ENCODE measurements at regions not wholly inside any gene's neighbourhood (a gene's known extent, or its start where the extent isn't known, plus 50 kb on each side); places are given as distances from the start of the nearest gene placed in this dataset.
"Not testable (repeated sequence)": the region's sequence is repeated elsewhere in the genome, so short reads cannot be mapped to it uniquely, and the experiment has no call there.

GRCh38 chr1:219050822-219051125 is 122.9 kb upstream of the LYPLAL1 start:
- no peak for DNase-seq (ENCODE audit: low read depth)

GRCh38 chr1:219051547-219051946 is 122.1 kb upstream of the LYPLAL1 start:
- DNase-seq (ENCODE audit: low read depth), result no peak

GRCh38 chr1:219058891-219059820 is 114.5 kb upstream of the LYPLAL1 start:
- no peak for DNase-seq (ENCODE audit: low read depth)

GRCh38 chr1:219060798-219061197 is 112.9 kb upstream of the LYPLAL1 start:
- no peak for DNase-seq (ENCODE audit: low read depth)

- no peak for DNase-seq (ENCODE audit: low read depth)
Measured at GRCh38 chr1:219062161-219062560, 111.5 kb upstream of the LYPLAL1 start.

- no peak for DNase-seq (ENCODE audit: low read depth)
Measured at GRCh38 chr1:219066098-219066497, 107.6 kb upstream of the LYPLAL1 start.

GRCh38 chr1:219066631-219067349 is 106.9 kb upstream of the LYPLAL1 start:
- DNase-seq (ENCODE audit: low read depth), result peak; percentile 25

GRCh38 chr1:219067350-219067712 is 106.3 kb upstream of the LYPLAL1 start:
- peak; percentile 16 for DNase-seq (ENCODE audit: low read depth)

GRCh38 chr1:219070395-219070794 is 103.3 kb upstream of the LYPLAL1 start:
- not testable (repeated sequence) for DNase-seq (ENCODE audit: low read depth)

GRCh38 chr1:219071209-219071608 is 102.5 kb upstream of the LYPLAL1 start:
- no peak for DNase-seq (ENCODE audit: low read depth)

GRCh38 chr1:219072329-219072728 is 101.3 kb upstream of the LYPLAL1 start:
- no peak for DNase-seq (ENCODE audit: low read depth)

GRCh38 chr1:219074084-219074728 is 99.5 kb upstream of the LYPLAL1 start:
- DNase-seq (ENCODE audit: low read depth), result no peak

GRCh38 chr1:219075121-219075879 is 98.4 kb upstream of the LYPLAL1 start:
- DNase-seq (ENCODE audit: low read depth), result no peak

GRCh38 chr1:219076326-219076937 is 97.2 kb upstream of the LYPLAL1 start:
- no peak for DNase-seq (ENCODE audit: low read depth)

GRCh38 chr1:219077767-219078166 is 95.9 kb upstream of the LYPLAL1 start:
- DNase-seq (ENCODE audit: low read depth), result not testable (repeated sequence)

- DNase-seq (ENCODE audit: low read depth), result no peak
Measured at GRCh38 chr1:219081943-219082925, 91.4 kb upstream of the LYPLAL1 start.

- no peak for DNase-seq (ENCODE audit: low read depth)
Measured at GRCh38 chr1:219083631-219084030, 90.0 kb upstream of the LYPLAL1 start.

GRCh38 chr1:219085082-219085481 is 88.6 kb upstream of the LYPLAL1 start:
- DNase-seq (ENCODE audit: low read depth), result peak; percentile 17

- DNase-seq (ENCODE audit: low read depth), result peak; percentile 11
Measured at GRCh38 chr1:219085988-219086387, 87.7 kb upstream of the LYPLAL1 start.

- no peak for DNase-seq (ENCODE audit: low read depth)
Measured at GRCh38 chr1:219086956-219087469, 86.7 kb upstream of the LYPLAL1 start.

Data from Daoy (cell line).